Small intestine (tissue), 7 donors: ENCODE measurements at regions not wholly inside any gene's neighbourhood (a gene's known extent, or its start where the extent isn't known, plus 50 kb on each side); places are given as distances from the start of the nearest gene placed in this dataset.

Source experiments
- DNase-seq, 2 donors: peaks; one replicate each; pipeline versions ENCODE4 v3.0.0 to v3.0.0-alpha.2; 2013
- FAIRE-seq: peaks from 2 replicates; lab custom pipeline; 2012; peaks lifted over from hg19 to GRCh38; lab: Jason Lieb, UNC
- H3K27ac ChIP-seq, 3 donors: one replicate each; pipeline ENCODE4 v1.5.1; 2013; ENCODE audit warnings: low read length in 2 of 3, mild to moderate bottlenecking in 2 of 3, control low read depth in 1 of 3, inconsistent platforms in 1 of 3, low read depth in 1 of 3, moderate library complexity in 1 of 3
- H3K27me3 ChIP-seq, 3 donors: one replicate each; pipeline ENCODE4 v1.6.1; 2013; ENCODE audit warnings: low read length in 3 of 3, inconsistent platforms in 1 of 3; ENCODE audit not compliant: control insufficient read depth in 3 of 3, insufficient read depth in 3 of 3
- H3K36me3 ChIP-seq, 3 donors: one replicate each; pipeline ENCODE4 v1.6.1; 2013; ENCODE audit warnings: low read length in 3 of 3, inconsistent platforms in 1 of 3, low read depth in 1 of 3, mild to moderate bottlenecking in 1 of 3, moderate library complexity in 1 of 3; ENCODE audit not compliant: control insufficient read depth in 3 of 3, insufficient read depth in 2 of 3
- H3K4me1 ChIP-seq, 3 donors: one replicate each; pipeline ENCODE4 v1.6.1; 2013; ENCODE audit warnings: low read length in 2 of 3, inconsistent platforms in 1 of 3, low read depth in 1 of 3, mild to moderate bottlenecking in 1 of 3, moderate library complexity in 1 of 3; ENCODE audit not compliant: control insufficient read depth in 3 of 3, insufficient read depth in 2 of 3
- H3K4me3 ChIP-seq, 3 donors: one replicate each; pipeline ENCODE4 v1.5.1; 2013; ENCODE audit warnings: low read length in 3 of 3, control low read depth in 1 of 3, inconsistent platforms in 1 of 3, low read depth in 1 of 3, mild to moderate bottlenecking in 1 of 3, moderate library complexity in 1 of 3
- H3K9me3 ChIP-seq, 2 donors: one replicate each; pipeline ENCODE4 v1.6.1; 2013; ENCODE audit warnings: low read depth in 1 of 2, low read length in 1 of 2; ENCODE audit not compliant: control insufficient read depth in 2 of 2, insufficient read depth in 1 of 2
- WGBS, 3 donors: extraction: QIAGEN DNeasy Blood & Tissue Kit; methylation state at CpG; one replicate each; pipeline ENCODE4 v1.1.7; 2013; 5-methylcytosine and 5-hydroxymethylcytosine counted together
- donor health status: healthy with polysubstance abuse.
- donor health status: control.
- donor health status: control.
- donor health status: Bipolar disorder and iron deficiency.
- donor health status: healthy.

DNA sequence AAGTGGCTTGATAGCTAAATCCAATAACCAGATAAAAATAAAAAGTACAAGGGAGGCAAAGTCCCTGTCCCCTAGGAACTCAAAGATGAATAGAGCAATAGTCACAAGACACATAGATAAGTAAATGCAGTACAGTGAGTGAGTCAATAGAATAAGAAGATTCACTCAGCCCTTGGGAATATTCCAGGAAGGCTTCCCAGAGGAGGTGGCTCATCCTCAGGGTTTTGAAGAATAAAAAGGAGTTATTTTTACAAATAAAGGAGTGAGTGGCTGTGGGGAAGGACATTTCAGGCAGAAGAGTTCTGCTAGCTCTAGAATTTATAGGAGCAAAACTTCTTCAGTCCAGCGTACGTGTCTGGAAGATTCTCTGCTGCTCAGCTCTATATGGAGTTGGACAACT, 177.4 kb upstream of the SDK2 start:
- 96 to 98% (median 96%) methylated on average over 2 of the region's 2 CpGs for WGBS, 3 donors
- no peak for FAIRE-seq

DNA sequence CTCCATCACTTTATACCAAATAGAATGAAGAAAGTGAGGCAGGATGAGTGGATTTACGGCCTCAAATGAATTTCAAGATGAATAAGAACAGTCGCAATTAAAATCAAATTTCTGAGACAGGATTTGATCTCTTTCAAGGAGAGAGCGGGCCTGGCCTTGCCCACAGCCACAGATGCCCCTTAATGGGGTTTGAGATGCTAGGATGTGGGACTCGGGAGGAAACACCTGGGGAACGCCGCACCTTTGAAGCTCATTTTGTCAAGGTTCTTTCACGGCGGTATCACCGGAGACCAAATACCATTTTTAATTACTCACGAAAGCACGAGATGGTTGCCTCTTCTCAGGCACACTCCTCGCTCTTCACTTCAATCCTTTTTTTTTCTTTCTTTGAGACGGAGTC, 178.1 kb upstream of the SDK2 start:
- WGBS, 3 donors = 76 to 84% (median 81%) methylated on average over 13 of the region's 13 CpGs
- no peak for FAIRE-seq
- H3K27me3 ChIP-seq = no peaks in the 10 kb centered on the region
- no peak overlapping the region for H3K27ac ChIP-seq
- H3K4me3 ChIP-seq = no peak overlapping the region
- no peaks in the 10 kb centered on the region for H3K36me3 ChIP-seq
- no peaks in the 10 kb centered on the region for H3K4me1 ChIP-seq
- DNase-seq = no peak
- no peaks in the 10 kb centered on the region for H3K9me3 ChIP-seq

More for the DNA sequence above, 177.4 kb upstream of the SDK2 start:
- H3K9me3 ChIP-seq = no peaks in the 10 kb centered on the region
- H3K36me3 ChIP-seq = no peaks in the 10 kb centered on the region
- H3K27ac ChIP-seq = no peak overlapping the region
- H3K27me3 ChIP-seq = no peaks in the 10 kb centered on the region
- H3K4me1 ChIP-seq = no peaks in the 10 kb centered on the region
- no peak overlapping the region for H3K4me3 ChIP-seq
- no peak for DNase-seq

DNA sequence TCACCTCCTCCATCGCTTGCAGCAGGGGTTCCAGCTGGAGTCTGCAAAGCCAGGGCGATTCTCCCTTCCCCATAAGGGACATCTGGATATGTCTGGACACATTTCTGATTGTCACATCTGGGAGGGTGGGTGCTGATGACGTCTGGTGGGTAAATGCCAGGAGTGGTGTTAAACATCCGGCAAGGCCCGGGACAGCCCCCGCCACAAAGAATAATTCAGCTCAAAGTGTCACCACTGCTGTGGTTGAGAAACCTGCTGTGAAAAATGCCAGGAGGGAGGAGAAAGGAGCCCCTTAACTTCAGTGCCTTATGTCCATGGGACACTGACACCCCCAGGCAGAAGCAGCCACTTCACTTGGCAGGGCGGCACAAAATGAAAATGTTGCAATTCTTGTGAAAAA, 179.4 kb upstream of the SDK2 start:
- no peaks in the 10 kb centered on the region for H3K4me1 ChIP-seq
- no peak overlapping the region for H3K4me3 ChIP-seq
- H3K36me3 ChIP-seq = no peaks in the 10 kb centered on the region
- 73 to 83% (median 81%) methylated on average over 7 of the region's 7 CpGs for WGBS, 3 donors
- DNase-seq (no peak), FAIRE-seq (no peak)
- no peak overlapping the region for H3K27ac ChIP-seq
- no peaks in the 10 kb centered on the region for H3K9me3 ChIP-seq
- H3K27me3 ChIP-seq = no peaks in the 10 kb centered on the region

DNA sequence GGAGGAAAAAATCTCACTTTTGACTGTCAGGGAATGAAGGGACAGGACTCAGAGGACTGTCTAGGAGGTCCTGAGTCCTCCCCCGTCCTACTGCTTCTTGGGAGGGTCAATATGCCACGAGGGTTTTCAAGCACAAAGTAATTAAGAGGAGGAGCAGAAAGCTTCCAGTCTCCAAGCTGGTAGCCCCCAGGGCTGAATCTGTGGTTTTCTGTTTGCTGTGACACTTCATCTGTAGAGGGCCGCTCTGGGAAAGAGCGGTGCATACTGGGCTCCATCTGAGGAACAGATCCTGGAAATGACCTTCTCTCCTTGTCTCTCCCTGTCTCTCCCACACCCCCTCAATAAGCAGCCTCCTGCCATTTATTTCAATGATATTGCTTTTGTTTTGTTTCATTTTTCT, 180.1 kb upstream of the SDK2 start:
- FAIRE-seq (no peak), DNase-seq (no peak)
- Histone ChIP-seq H3K27ac (no peak overlapping the region), H3K4me3 (no peak overlapping the region), H3K36me3 (no peaks in the 10 kb centered on the region), H3K9me3 (no peaks in the 10 kb centered on the region), H3K27me3 (no peaks in the 10 kb centered on the region), H3K4me1 (no peaks in the 10 kb centered on the region)
- WGBS, 3 donors = 66 to 80% (median 71%) methylated on average over 4 of the region's 4 CpGs

DNA sequence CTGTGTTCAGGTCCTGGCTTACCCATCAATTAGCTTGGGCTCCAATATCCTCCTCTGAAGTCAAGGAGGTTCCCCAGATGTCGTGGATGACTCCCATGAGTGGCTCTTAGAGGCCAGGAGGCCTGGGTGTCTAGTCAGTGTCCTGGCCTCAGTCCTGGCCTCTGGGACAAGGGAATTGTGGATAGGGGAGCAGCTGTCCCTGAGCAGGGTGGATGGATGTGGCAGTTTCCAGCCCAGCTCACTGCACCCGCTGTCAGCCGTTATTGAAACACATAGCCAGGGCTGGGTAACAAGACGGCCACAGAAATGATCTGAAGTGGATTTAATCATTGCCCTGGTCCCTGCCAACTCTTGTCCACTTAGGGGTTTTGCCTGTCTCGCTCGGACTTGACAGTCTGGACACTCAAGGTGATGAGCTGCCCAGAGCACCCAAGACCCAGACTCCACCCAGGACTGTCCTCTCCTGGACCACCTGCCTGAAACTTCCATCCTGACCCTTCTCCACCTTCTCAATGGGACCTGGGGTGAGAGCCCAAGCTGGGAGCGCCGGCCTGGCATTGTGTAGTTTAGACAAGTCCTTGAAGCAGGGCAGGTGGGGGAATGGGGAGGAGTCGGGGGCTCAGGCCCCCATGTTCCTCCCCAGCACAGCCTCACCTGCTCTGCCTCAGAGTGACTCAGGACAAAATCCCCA, 182.1 kb upstream of the SDK2 start:
- DNase-seq (no peak), FAIRE-seq (no peak)
- H3K27me3 ChIP-seq = no peaks in the 10 kb centered on the region
- H3K4me1 ChIP-seq = no peaks in the 10 kb centered on the region
- H3K27ac ChIP-seq = no peak overlapping the region
- no peaks in the 10 kb centered on the region for H3K9me3 ChIP-seq
- no peaks in the 10 kb centered on the region for H3K36me3 ChIP-seq
- 77 to 88% (median 84%) methylated on average over 9 of the region's 9 CpGs for WGBS, 3 donors
- no peak overlapping the region for H3K4me3 ChIP-seq

DNA sequence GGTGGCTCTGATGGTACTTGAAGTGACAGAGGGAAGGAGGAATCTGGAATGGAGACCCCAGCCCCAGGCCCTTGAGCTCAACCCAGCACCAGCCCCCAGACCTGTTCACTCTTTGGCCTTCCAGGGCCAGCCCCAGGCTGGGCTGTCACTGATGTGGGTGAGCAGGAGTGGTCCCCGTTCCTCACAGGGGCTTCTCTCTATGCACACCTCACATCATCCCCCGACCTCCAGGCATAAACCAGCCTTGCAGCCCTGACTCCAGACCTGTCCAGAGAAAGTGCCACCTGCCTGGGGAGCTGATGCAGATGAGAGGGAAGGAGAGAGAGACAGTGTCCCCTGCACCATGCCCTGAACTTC, 182.6 kb upstream of the SDK2 start:
- Histone ChIP-seq H3K4me1 (no peaks in the 10 kb centered on the region), H3K27ac (no peak overlapping the region), H3K9me3 (no peaks in the 10 kb centered on the region), H3K27me3 (no peaks in the 10 kb centered on the region), H3K36me3 (no peaks in the 10 kb centered on the region), H3K4me3 (no peak overlapping the region)
- 73 to 93% (median 92%) methylated on average over 2 of the region's 2 CpGs for WGBS, 3 donors
- FAIRE-seq = no peak
- DNase-seq = no peak

DNA sequence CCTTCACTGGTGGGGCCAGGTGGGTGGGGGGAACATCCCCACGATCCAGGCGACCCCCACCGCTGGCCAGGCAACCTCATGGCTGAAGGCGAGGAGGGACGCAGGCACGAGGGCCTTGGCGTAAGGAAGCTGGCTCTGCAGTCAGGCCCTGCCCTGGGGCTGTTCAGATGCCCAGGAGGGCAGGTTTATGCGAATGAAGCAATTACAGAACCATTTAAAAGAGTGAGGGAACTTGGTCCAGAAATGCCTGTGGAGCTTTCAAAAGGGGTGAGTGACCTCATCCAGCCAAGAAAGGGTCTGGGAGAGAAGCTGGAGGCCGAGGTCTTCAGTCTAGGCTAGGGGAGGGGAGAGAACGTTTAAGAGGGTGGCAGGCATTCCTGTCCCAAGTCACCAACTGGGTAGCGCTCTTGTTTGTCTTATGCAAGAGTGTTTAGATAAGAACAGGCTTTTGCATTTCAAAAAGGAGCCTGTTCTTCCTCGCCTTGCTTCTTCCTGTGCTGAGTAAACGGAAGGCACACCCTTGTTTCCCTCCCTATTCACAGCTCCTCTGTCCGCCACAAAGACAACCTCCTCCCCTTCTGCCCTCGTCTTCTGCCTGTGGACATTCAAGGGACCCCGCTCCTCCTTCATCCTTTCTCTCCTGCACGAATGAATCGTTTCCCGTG, 183.5 kb upstream of the SDK2 start:
- Histone ChIP-seq H3K27ac (no peak overlapping the region), H3K36me3 (no peaks in the 10 kb centered on the region), H3K4me3 (no peak overlapping the region), H3K27me3 (peaks cover 0 to 3% (median 0%) of the 10 kb centered on the region in 3 donors), H3K9me3 (no peaks in the 10 kb centered on the region), H3K4me1 (no peaks in the 10 kb centered on the region)
- DNase-seq (peak in 1 of 2 donors; percentile 6), FAIRE-seq (no peak)
- 41 to 42% (median 42%) methylated on average over 19 of the region's 19 CpGs for WGBS, 3 donors

DNA sequence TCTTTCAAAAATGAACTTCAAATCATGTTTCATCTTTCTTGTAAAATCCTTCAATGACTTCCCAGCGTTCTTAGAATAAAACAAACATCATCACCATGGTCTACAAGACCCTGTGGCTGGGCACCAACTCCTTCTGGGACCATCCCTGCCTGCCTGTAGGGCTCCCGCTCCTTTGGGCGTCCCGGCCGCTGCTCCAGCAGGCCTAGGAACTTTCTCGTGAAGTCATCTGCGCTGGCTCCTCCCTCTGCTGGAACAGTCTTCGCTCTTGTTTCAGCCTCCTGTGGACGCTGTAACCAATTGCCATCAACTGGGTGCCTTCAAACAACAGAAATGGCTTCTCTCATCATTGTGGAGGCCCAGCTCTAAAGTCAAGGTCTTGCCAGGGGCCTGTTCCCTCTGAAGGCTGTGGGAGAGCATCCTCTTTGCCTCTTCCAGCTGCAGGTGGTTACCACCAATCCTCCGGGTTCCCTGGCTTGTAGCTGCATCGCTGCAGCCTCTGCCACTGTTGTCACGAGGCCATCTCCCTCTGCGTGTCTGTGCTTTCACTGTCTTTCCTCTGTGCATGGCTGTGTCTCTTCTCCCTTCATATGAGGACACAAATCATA, 185.5 kb upstream of the SDK2 start:
- H3K27ac ChIP-seq = no peak overlapping the region
- DNase-seq (no peak), FAIRE-seq (no peak)
- peaks cover 0 to 5% (median 0%) of the 10 kb centered on the region in 3 donors for H3K27me3 ChIP-seq
- no peaks in the 10 kb centered on the region for H3K36me3 ChIP-seq
- H3K9me3 ChIP-seq = no peaks in the 10 kb centered on the region
- no peaks in the 10 kb centered on the region for H3K4me1 ChIP-seq
- H3K4me3 ChIP-seq = no peak overlapping the region
- 86 to 92% (median 86%) methylated on average over 13 of the region's 13 CpGs for WGBS, 3 donors
